Panc1 (cell line): ENCODE measurements at regions not wholly inside any gene's neighbourhood (a gene's known extent, or its start where the extent isn't known, plus 50 kb on each side); places are given as distances from the start of the nearest gene placed in this dataset.

ENCODE experiments used
- ATAC-seq: fragments of 200-7000 bp; cut with Tn5 transposase; 2 replicates; pipeline ENCODE4 v1.9.1; 2020; ENCODE audit warnings: mild to moderate bottlenecking, moderate library complexity
- BruUV-seq: library from RNA; stranded (reverse); fragments of 400-500 nt; replicated peaks from 2 replicates; lab custom pipeline; 2021; lab: Mats Ljungman, UMichigan
- CTCF ChIA-PET: fragments of 300-600 bp; sonication (Branson Sonifier 250); formaldehyde crosslinking; loops from one replicate; lab custom pipeline; 2022; ENCODE audit warnings: antibody characterized with exemption; lab: Charles Lee
- POLR2A ChIA-PET: fragments of 300-600 bp; sonication (Branson Sonifier 250); formaldehyde crosslinking; loops from one replicate; lab custom pipeline; 2022; ENCODE audit warnings: antibody characterized with exemption; lab: Charles Lee
- DNase-seq: peaks from one replicate; pipeline ENCODE4 v3.0.0-alpha.2; 2010; ENCODE audit warnings: low read depth, low spot score
- H3K27ac ChIP-seq: 2 replicates; pipeline ENCODE4 v1.5.1; 2011; ENCODE audit warnings: mild to moderate bottlenecking, low read length, inconsistent platforms
- H3K27me3 ChIP-seq: fragments of 200-500 bp; sonication (Bioruptor generic); 2 replicates; pipeline ENCODE4 v1.6.0; 2014; ENCODE audit warnings: low read length, inconsistent platforms; ENCODE audit not compliant: control insufficient read depth, insufficient read depth
- H3K36me3 ChIP-seq: fragments of 200-500 bp; sonication (Bioruptor generic); 2 replicates; pipeline ENCODE4 v1.5.1; 2014; ENCODE audit warnings: inconsistent platforms, mild to moderate bottlenecking, low read length, moderate library complexity; ENCODE audit not compliant: control insufficient read depth, insufficient read depth
- H3K4me1 ChIP-seq: 2 replicates; pipeline ENCODE4 v1.5.1; 2011; ENCODE audit warnings: inconsistent platforms, mild to moderate bottlenecking, low read length, moderate library complexity; ENCODE audit not compliant: control insufficient read depth, insufficient read depth
- H3K4me3 ChIP-seq, 2 experiments: 2 replicates each; pipeline ENCODE4 v1.5.1; 2011 to 2012; ENCODE audit warnings: low read depth in 2 of 2, low read length in 2 of 2, mild to moderate bottlenecking in 2 of 2, inconsistent platforms in 1 of 2, moderate library complexity in 1 of 2
- H3K9me3 ChIP-seq: fragments of 200-500 bp; sonication (Bioruptor generic); 2 replicates; pipeline ENCODE4 v1.5.1; 2014; ENCODE audit warnings: low read depth, mild to moderate bottlenecking, inconsistent platforms, low read length, moderate library complexity; ENCODE audit not compliant: control insufficient read depth, insufficient read depth
- CTCF ChIP-seq: fragments of 450-650 bp; IDR thresholded peaks from 2 replicates; pipeline ENCODE4 v1.5.1; 2017; ENCODE audit warnings: mild to moderate bottlenecking
- POLR2AphosphoS5 ChIP-seq: IDR thresholded peaks from 2 replicates; pipeline ENCODE4 v1.6.1; 2012; ENCODE audit warnings: mild to moderate bottlenecking, low read depth, low read length, moderate library complexity
- SIN3A ChIP-seq: IDR thresholded peaks from 2 replicates; pipeline ENCODE4 v1.6.1; 2012; ENCODE audit warnings: low read depth, mild to moderate bottlenecking, low read length, moderate library complexity, borderline replicate concordance; ENCODE audit not compliant: insufficient read depth
- TCF7L2 ChIP-seq: IDR thresholded peaks from 2 replicates; pipeline ENCODE4 v1.6.1; 2011; ENCODE audit warnings: mild to moderate bottlenecking, low read depth, low read length, inconsistent platforms
- in situ Hi-C: cut with HindIII; loops from 2 replicates; pipeline ENCODE4 v1.10.0; 2016; ENCODE audit warnings: low sequenced_read_pairs, low pct_unique_long_range_greater_than_20kb
- intact Hi-C: fragments of 100-400 bp; cut with micrococcal nuclease; formaldehyde crosslinking; loops from one replicate; pipeline ENCODE4 v1.10.0; 2022; ENCODE audit not compliant: unreplicated experiment
- TF ChIP-seq, protein P1 (sequence below), 2 experiments: IDR thresholded peaks; 2 replicates each; pipeline ENCODE4 v1.6.1; 2011 to 2012; ENCODE audit warnings: low read depth in 2 of 2, control low read depth in 1 of 2, low read length in 1 of 2, mild to moderate bottlenecking in 1 of 2, moderate library complexity in 1 of 2; ENCODE audit not compliant: insufficient read depth in 1 of 2

DNA sequence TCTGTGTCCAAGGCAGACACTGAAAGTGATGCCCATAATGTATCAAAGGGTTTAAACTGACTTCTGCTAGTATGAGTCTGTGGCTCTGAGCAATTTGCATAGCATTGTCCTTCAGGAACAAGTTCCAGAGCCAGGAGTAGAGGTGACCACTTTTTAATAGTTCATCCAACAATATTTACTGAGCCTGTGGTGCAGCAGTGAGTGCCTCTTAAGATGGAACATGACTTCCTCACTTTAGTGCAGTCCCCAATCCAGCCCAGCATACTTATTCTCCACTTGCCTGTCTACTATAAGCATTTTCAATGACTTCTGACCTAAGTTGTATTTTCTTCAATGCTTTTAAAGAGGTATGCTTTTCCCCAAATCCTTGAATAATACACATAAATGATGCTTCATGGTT, 611.3 kb downstream of the MED13L start:
- in situ Hi-C loops = no loop called here
- no peak for ATAC-seq
- Histone ChIP-seq H3K27ac (no peak overlapping the region), H3K9me3 (no peaks in the 10 kb centered on the region), H3K4me1 (no peaks in the 10 kb centered on the region), H3K36me3 (no peaks in the 10 kb centered on the region), H3K27me3 (no peaks in the 10 kb centered on the region), H3K4me3 (no peak overlapping the region)
- intact Hi-C loops = no loop called here
- no peak for DNase-seq
- BruUV-seq = no TSS peak
- CTCF ChIA-PET = no interaction called here
- TF ChIP-seq CTCF = no peak
- no peak for TF ChIP-seq POLR2AphosphoS5
- no peak for TF ChIP-seq TCF7L2
- no peak for TF ChIP-seq SIN3A
- TF ChIP-seq, protein P1, sequence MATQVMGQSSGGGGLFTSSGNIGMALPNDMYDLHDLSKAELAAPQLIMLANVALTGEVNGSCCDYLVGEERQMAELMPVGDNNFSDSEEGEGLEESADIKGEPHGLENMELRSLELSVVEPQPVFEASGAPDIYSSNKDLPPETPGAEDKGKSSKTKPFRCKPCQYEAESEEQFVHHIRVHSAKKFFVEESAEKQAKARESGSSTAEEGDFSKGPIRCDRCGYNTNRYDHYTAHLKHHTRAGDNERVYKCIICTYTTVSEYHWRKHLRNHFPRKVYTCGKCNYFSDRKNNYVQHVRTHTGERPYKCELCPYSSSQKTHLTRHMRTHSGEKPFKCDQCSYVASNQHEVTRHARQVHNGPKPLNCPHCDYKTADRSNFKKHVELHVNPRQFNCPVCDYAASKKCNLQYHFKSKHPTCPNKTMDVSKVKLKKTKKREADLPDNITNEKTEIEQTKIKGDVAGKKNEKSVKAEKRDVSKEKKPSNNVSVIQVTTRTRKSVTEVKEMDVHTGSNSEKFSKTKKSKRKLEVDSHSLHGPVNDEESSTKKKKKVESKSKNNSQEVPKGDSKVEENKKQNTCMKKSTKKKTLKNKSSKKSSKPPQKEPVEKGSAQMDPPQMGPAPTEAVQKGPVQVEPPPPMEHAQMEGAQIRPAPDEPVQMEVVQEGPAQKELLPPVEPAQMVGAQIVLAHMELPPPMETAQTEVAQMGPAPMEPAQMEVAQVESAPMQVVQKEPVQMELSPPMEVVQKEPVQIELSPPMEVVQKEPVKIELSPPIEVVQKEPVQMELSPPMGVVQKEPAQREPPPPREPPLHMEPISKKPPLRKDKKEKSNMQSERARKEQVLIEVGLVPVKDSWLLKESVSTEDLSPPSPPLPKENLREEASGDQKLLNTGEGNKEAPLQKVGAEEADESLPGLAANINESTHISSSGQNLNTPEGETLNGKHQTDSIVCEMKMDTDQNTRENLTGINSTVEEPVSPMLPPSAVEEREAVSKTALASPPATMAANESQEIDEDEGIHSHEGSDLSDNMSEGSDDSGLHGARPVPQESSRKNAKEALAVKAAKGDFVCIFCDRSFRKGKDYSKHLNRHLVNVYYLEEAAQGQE (IDR thresholded peaks at IDR 0.05; ENCODE audit: insufficient read depth in 1 of 2, low read depth in 2 of 2, low read length in 1 of 2) = no peak
- POLR2A ChIA-PET = no interaction called here

DNA sequence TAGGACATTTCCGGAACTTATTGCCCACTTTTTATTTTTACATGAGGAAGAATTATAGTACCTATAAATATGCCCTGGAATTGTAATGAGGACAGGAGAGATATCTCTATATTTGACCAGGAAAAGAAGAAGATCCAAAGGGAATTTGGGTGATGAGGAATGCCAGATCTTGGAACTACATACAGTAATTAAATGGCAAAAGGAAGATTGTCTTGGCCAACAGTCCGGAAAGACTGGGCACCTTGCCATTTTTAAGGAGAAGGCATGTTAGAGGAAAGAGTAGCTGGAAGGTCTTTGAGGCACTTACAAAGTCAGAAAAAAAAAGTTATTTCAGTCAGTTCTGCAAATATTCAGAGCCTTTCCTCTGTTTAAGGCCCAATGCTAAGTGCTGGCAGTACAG, 616.4 kb downstream of the MED13L start:
- BruUV-seq = no TSS peak
- TF ChIP-seq POLR2AphosphoS5 = no peak
- TF ChIP-seq TCF7L2 = no peak
- no peak for TF ChIP-seq SIN3A
- TF ChIP-seq CTCF = no peak
- no peaks in the 10 kb centered on the region for H3K4me1 ChIP-seq
- H3K9me3 ChIP-seq = no peaks in the 10 kb centered on the region
- no peaks in the 10 kb centered on the region for H3K36me3 ChIP-seq
- in situ Hi-C loops (no loop called here), intact Hi-C loops (no loop called here)
- DNase-seq (no peak), ATAC-seq (no peak)
- no peaks in the 10 kb centered on the region for H3K27me3 ChIP-seq
- H3K27ac ChIP-seq = no peak overlapping the region
- H3K4me3 ChIP-seq = no peak overlapping the region
- POLR2A ChIA-PET = no interaction called here
- CTCF ChIA-PET = no interaction called here
